K562 (cell line): ENCODE measurements at regions not wholly inside any gene's neighbourhood (a gene's known extent, or its start where the extent isn't known, plus 50 kb on each side); places are given as distances from the start of the nearest gene placed in this dataset.

Source experiments
- ATAC-seq: fragments of 200-7000 bp; cut with Tn5 transposase; 3 replicates; pipeline ENCODE4 v1.9.1; 2020; ENCODE audit warnings: moderate library complexity
- BruUV-seq: library from RNA; stranded (reverse); fragments of 400-500 nt; replicated peaks from 2 replicates; lab custom pipeline; 2021; lab: Mats Ljungman, UMichigan
- CTCF ChIA-PET: fragments of 300-600 bp; formaldehyde crosslinking; extraction: SDS; loops from one replicate; lab custom pipeline; 2021; ENCODE audit warnings: low intra/inter-chr PET ratio; lab: Yijun Ruan, JAX
- POLR2A ChIA-PET: fragments of 300-600, 350-650 bp; sonication (Branson Sonifier 250); formaldehyde crosslinking; extraction: SDS; loops from one replicate; lab custom pipeline; 2021; ENCODE audit warnings: antibody characterized with exemption, inconsistent platforms; lab: Yijun Ruan, JAX
- DNase-seq, 4 experiments: peaks; one replicate each; pipeline versions ENCODE4 v3.0.0 to v3.0.0-alpha.2; 2011 to 2018; ENCODE audit warnings: low spot score in 3 of 4, mixed read lengths in 3 of 4; ENCODE audit errors: extremely low read depth in 1 of 4
- FAIRE-seq: peaks from 2 replicates; lab custom pipeline; 2011; peaks lifted over from hg19 to GRCh38; lab: Jason Lieb, UNC
- H2AFZ ChIP-seq: 2 replicates; pipeline ENCODE4 v1.6.0; 2011; ENCODE audit warnings: low read depth, low read length, control low read depth, inconsistent platforms
- H3K27ac ChIP-seq: fragments of 200-600 bp; 3 replicates; pipeline ENCODE4 v1.8.0; 2011; ENCODE audit warnings: low read depth, mild to moderate bottlenecking, control low read depth, inconsistent platforms, low read length, moderate library complexity, mixed read lengths; ENCODE audit errors: extremely low read depth
- H3K27me3 ChIP-seq, 2 experiments: fragments of 300-600 bp in 1 of 2; 2 replicates in 1 of 2; 3 replicates in 1 of 2; pipeline versions ENCODE4 v1.6.0 to v1.8.0; 2011; ENCODE audit warnings: inconsistent platforms in 2 of 2, low read length in 2 of 2, mild to moderate bottlenecking in 1 of 2, mixed read lengths in 1 of 2, moderate library complexity in 1 of 2; ENCODE audit not compliant: control insufficient read depth in 2 of 2, insufficient read depth in 2 of 2
- H3K36me3 ChIP-seq: fragments of 300-600 bp; 3 replicates; pipeline ENCODE4 v1.8.0; 2011; ENCODE audit warnings: mild to moderate bottlenecking, low read length, inconsistent platforms; ENCODE audit not compliant: control insufficient read depth, insufficient read depth
- H3K4me1 ChIP-seq, 2 experiments: fragments of 200-600 bp in 1 of 2; replicated peaks in 1 of 2; 2 replicates in 1 of 2; 3 replicates in 1 of 2; pipeline versions ENCODE4 v1.5.1 to v1.8.0; 2011; ENCODE audit warnings: inconsistent platforms in 2 of 2, low read length in 2 of 2, mild to moderate bottlenecking in 1 of 2, mixed read lengths in 1 of 2, moderate library complexity in 1 of 2; ENCODE audit not compliant: control insufficient read depth in 2 of 2, insufficient read depth in 2 of 2
- H3K4me2 ChIP-seq: 2 replicates; pipeline ENCODE4 v1.6.1; 2011; ENCODE audit warnings: low read length, control low read depth, inconsistent platforms, mixed read lengths; ENCODE audit not compliant: insufficient read depth
- H3K4me3 ChIP-seq: fragments of 200-600 bp; sonication (generic), shearing (Covaris generic); 2 replicates; pipeline ENCODE4 v1.5.1; 2016; ENCODE audit warnings: control low read depth, inconsistent platforms
- H3K79me2 ChIP-seq: fragments of 200-600 bp; 3 replicates; pipeline ENCODE4 v1.8.0; 2011; ENCODE audit warnings: low read length, inconsistent platforms; ENCODE audit not compliant: control insufficient read depth, insufficient read depth
- H3K9ac ChIP-seq, 2 experiments: 2 replicates each; pipeline versions ENCODE4 v1.6.0 to v1.6.1; 2011; ENCODE audit warnings: low read depth in 2 of 2, low read length in 2 of 2, control low read depth in 1 of 2, inconsistent platforms in 1 of 2, mild to moderate bottlenecking in 1 of 2, mixed read lengths in 1 of 2; ENCODE audit not compliant: insufficient read depth in 1 of 2
- H3K9me1 ChIP-seq: one replicate; pipeline ENCODE4 v1.6.0; 2011; ENCODE audit warnings: inconsistent platforms, mild to moderate bottlenecking, low read length, moderate library complexity; ENCODE audit not compliant: control insufficient read depth, insufficient read depth
- H3K9me3 ChIP-seq: replicated peaks from 2 replicates; pipeline ENCODE4 v1.5.1; 2011; ENCODE audit warnings: low read depth, low read length, inconsistent platforms; ENCODE audit not compliant: control insufficient read depth, insufficient read depth
- H4K20me1 ChIP-seq: replicated peaks from 2 replicates; pipeline ENCODE4 v1.6.1; 2011; ENCODE audit warnings: low read length, inconsistent platforms, mixed read lengths; ENCODE audit not compliant: control insufficient read depth, insufficient read depth
- E2F5 ChIP-seq: sonication (generic); formaldehyde crosslinking; IDR thresholded peaks from 2 replicates; pipeline ENCODE4 v1.8.0; 2022; ENCODE audit warnings: mild to moderate bottlenecking, missing genetic modification reagents
- GTF2F1 ChIP-seq: IDR thresholded peaks from 2 replicates; pipeline ENCODE4 v1.6.1; 2011; ENCODE audit warnings: low read depth, low read length, improper control_type of control experiment
- SAP30 ChIP-seq: fragments of 200-600 bp; sonication (generic); IDR thresholded peaks from 2 replicates; pipeline ENCODE4 v1.6.1; 2012; ENCODE audit warnings: borderline replicate concordance, low read depth, mild to moderate bottlenecking, moderate library complexity, low read length, control low read depth, inconsistent platforms; ENCODE audit not compliant: insufficient read depth, poor library complexity, severe bottlenecking
- USF2 ChIP-seq: sonication (generic); formaldehyde crosslinking; IDR thresholded peaks from 2 replicates; pipeline ENCODE4 v1.5.0; 2020; ENCODE audit warnings: missing genetic modification reagents
- ZNF217 ChIP-seq: sonication (generic); formaldehyde crosslinking; IDR thresholded peaks from 2 replicates; pipeline ENCODE4 v1.8.0; 2022; ENCODE audit warnings: mild to moderate bottlenecking, missing genetic modification reagents
- WGBS: fragments of 100-300 bp; shearing (Covaris generic); methylation state at CpG from one replicate; pipeline ENCODE4 v1.1.6; 2016; ENCODE audit warnings: low coverage, mixed read lengths; ENCODE audit not compliant: insufficient coverage; ENCODE audit errors: missing lambda C conversion rate; 5-methylcytosine and 5-hydroxymethylcytosine counted together
- in situ Hi-C: fragments of 300-500 bp; cut with MboI; formaldehyde crosslinking; loops from 4 replicates; pipeline ENCODE4 v1.15.0; 2018; ENCODE audit warnings: inconsistent platforms, mixed read lengths
- intact Hi-C: fragments of 100-400 bp; cut with micrococcal nuclease; formaldehyde crosslinking; loops from 2 replicates; pipeline ENCODE4 v1.14.2; 2022

GRCh38 chr18:78123926-78124797, 855.5 kb upstream of the SALL3 start:
- Histone ChIP-seq H3K4me2 (no peak overlapping the region), H3K9ac (no peak overlapping the region), H3K4me3 (no peak overlapping the region), H2AFZ (no peak overlapping the region), H3K9me1 (no peaks in the 10 kb centered on the region), H3K79me2 (no peaks in the 10 kb centered on the region), H3K27ac (no peak overlapping the region), H3K36me3 (no peaks in the 10 kb centered on the region), H4K20me1 (no peaks in the 10 kb centered on the region), H3K9me3 (no peaks in the 10 kb centered on the region), H3K27me3 (peaks cover 0 to 4% of the 10 kb centered on the region in 2 experiments; a peak in 2 of 5 replicates), H3K4me1 (no peaks in the 10 kb centered on the region)
- WGBS: 0% methylated on average over 26 of the region's 34 CpGs
- intact Hi-C loops: no loop called here
- DNase-seq: no peak
- no peak for TF ChIP-seq ZNF217
- no peak for TF ChIP-seq SAP30
- no peak for TF ChIP-seq E2F5 (CRISPR knock-in tag)
- TF ChIP-seq GTF2F1: no peak
- no peak for TF ChIP-seq USF2
- in situ Hi-C loops: no loop called here
- BruUV-seq: no TSS peak
- CTCF ChIA-PET: no interaction called here
- FAIRE-seq: no peak
- no peak for ATAC-seq
- POLR2A ChIA-PET: no interaction called here
